Right lobe of liver (tissue), 6 donors: ENCODE measurements at regions not wholly inside any gene's neighbourhood (a gene's known extent, or its start where the extent isn't known, plus 50 kb on each side); places are given as distances from the start of the nearest gene placed in this dataset.

Experiments used
- ATAC-seq, 4 donors: fragments of 200-7000 bp; cut with Tn5 transposase; one replicate each; pipeline ENCODE4 v1.9.1; 2020; ENCODE audit warnings: mild to moderate bottlenecking in 4 of 4, moderate library complexity in 4 of 4
- DNase-seq, 3 donors: peaks; one replicate each; pipeline ENCODE4 v3.0.0-alpha.2; 2020
- H3K27ac ChIP-seq, 3 donors: fragments of 200-600 bp; one replicate each; pipeline ENCODE4 v1.8.0; 2022
- H3K27me3 ChIP-seq, 2 donors: fragments of 200-600 bp; one replicate each; pipeline ENCODE4 v1.8.0; 2022
- H3K36me3 ChIP-seq, 4 donors: fragments of 200-600 bp; sonication (generic) in 1 of 4; one replicate each; pipeline versions ENCODE4 v1.5.1 to v1.8.0; 2017 to 2022; ENCODE audit warnings: control low read depth in 1 of 4
- H3K4me1 ChIP-seq, 4 donors: fragments of 200-600 bp; sonication (generic) in 1 of 4; one replicate each; pipeline versions ENCODE4 v1.5.1 to v1.8.0; 2017 to 2022; ENCODE audit warnings: control low read depth in 1 of 4
- H3K4me3 ChIP-seq, 3 donors: fragments of 200-600 bp; one replicate each; pipeline ENCODE4 v1.8.0; 2022
- H3K9me3 ChIP-seq, 4 donors: fragments of 200-600 bp; sonication (generic) in 1 of 4; one replicate each; pipeline versions ENCODE4 v1.5.1 to v1.8.0; 2017 to 2022; ENCODE audit warnings: control low read depth in 1 of 4
- POLR2A ChIP-seq: fragments of 450-650 bp; IDR thresholded peaks from one replicate; pipeline ENCODE4 v1.6.1; 2017; ENCODE audit warnings: antibody characterized with exemption, mild to moderate bottlenecking
- WGBS: methylation state at CpG from one replicate; pipeline ENCODE4 v1.1.6; 2018; ENCODE audit warnings: low coverage, low lambda C conversion rate; ENCODE audit not compliant: insufficient coverage; ENCODE audit errors: missing lambda C conversion rate; 5-methylcytosine and 5-hydroxymethylcytosine counted together
- intact Hi-C, 2 donors: fragments of 100-400 bp; cut with DNase I; formaldehyde crosslinking; loops; one replicate each; pipeline versions ENCODE4 v1.11.2 to v1.14.1; 2022
- TF ChIP-seq, protein P1 (sequence below), 4 donors: fragments of 200-600 bp in 3 of 4; fragments of 450-650 bp in 1 of 4; IDR thresholded peaks; one replicate each; pipeline versions ENCODE4 v1.5.1 to v1.8.0; 2016 to 2022; ENCODE audit warnings: antibody characterized with exemption in 4 of 4, mild to moderate bottlenecking in 2 of 4
- donor health status: DM: no; HTN: yes; CAD: no.
- donor health status: DM: no; HTN: no; CAD: no.
- donor health status: DM: no; HTN: no; CAD: no.
- donor health status: DM: no; HTN: yes; CAD: no.
- donor health status: DM: no; HTN: yes; CAD: no.

DNA sequence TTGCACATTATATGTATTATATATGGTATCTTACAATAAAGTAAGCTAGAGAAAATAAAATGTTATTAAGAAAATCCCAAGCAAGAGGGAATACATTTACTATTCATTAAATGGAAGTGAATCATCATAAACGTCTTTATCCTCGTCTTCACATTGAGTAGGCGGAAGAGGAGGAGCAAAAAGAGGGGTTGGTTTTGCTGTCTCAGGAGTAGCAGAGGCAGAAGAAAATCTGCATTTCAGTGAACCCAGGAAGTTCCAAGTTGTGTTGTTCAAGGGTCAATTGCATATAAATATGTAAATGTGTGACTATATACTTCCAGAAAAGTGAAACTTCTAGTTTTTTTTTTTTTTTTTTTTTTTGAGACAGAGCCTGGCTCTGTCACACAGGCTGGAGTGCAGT lies 301.4 kb downstream of the TMA16 start:
- 63% methylated on average over 3 of the region's 3 CpGs for WGBS
- DNase-seq (no peak), ATAC-seq (no peak)
- Histone ChIP-seq H3K4me1 (no peaks in the 10 kb centered on the region), H3K9me3 (no peaks in the 10 kb centered on the region), H3K36me3 (no peaks in the 10 kb centered on the region), H3K27me3 (no peaks in the 10 kb centered on the region), H3K27ac (no peak overlapping the region), H3K4me3 (no peak overlapping the region)
- intact Hi-C loops = no loop called here
- TF ChIP-seq, protein P1, sequence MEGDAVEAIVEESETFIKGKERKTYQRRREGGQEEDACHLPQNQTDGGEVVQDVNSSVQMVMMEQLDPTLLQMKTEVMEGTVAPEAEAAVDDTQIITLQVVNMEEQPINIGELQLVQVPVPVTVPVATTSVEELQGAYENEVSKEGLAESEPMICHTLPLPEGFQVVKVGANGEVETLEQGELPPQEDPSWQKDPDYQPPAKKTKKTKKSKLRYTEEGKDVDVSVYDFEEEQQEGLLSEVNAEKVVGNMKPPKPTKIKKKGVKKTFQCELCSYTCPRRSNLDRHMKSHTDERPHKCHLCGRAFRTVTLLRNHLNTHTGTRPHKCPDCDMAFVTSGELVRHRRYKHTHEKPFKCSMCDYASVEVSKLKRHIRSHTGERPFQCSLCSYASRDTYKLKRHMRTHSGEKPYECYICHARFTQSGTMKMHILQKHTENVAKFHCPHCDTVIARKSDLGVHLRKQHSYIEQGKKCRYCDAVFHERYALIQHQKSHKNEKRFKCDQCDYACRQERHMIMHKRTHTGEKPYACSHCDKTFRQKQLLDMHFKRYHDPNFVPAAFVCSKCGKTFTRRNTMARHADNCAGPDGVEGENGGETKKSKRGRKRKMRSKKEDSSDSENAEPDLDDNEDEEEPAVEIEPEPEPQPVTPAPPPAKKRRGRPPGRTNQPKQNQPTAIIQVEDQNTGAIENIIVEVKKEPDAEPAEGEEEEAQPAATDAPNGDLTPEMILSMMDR (IDR thresholded peaks at IDR 0.05) = no peak
- TF ChIP-seq POLR2A = no peak

DNA sequence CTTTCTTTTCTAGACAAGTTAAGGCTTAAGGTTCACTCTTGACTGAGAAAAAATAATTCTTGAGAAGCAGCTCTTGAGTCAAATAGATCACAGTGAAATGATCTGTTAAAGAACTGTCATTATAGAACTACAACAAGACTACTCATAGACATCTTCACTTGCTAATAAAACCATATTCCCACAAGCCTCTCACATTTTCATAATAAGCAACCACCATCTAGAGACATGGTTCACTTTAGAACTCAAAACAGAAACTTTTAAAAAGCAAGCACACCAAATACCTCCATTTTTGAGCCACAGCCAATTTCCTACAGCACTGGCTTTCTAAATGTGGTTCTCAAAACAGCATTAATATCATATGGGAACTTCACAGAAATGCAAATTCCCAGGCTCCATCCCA lies 309.5 kb downstream of the TMA16 start:
- intact Hi-C loops = no loop called here
- H3K4me1 ChIP-seq = no peaks in the 10 kb centered on the region
- no peak for DNase-seq
- H3K27ac ChIP-seq = no peak overlapping the region
- no peaks in the 10 kb centered on the region for H3K27me3 ChIP-seq
- TF ChIP-seq, protein P1 (IDR thresholded peaks at IDR 0.05) = no peak
- no peak for TF ChIP-seq POLR2A
- H3K9me3 ChIP-seq = no peaks in the 10 kb centered on the region
- no peaks in the 10 kb centered on the region for H3K36me3 ChIP-seq
- ATAC-seq = no peak
- no peak overlapping the region for H3K4me3 ChIP-seq

DNA sequence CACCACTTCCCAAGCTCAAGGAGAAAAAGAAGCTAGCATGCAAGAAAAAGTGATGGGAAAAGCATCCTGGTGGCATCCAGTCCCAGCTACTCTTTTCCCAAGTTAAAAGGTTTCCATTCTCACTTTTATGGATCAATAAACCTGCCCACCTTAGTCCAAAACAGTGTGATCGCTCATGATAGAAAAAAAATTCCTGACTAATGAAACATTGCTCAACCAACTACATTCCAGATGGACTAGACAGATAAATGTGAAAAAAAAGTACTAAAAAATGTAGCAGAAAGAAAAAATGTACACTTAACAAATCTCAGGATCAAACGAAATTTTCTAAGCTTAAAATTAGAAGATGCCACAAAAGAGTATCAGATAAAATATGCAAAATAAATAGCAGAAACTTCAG lies 312.2 kb downstream of the TMA16 start:
- intact Hi-C loops = no loop called here
- no peak for DNase-seq
- no peaks in the 10 kb centered on the region for H3K9me3 ChIP-seq
- H3K36me3 ChIP-seq = no peaks in the 10 kb centered on the region
- H3K4me3 ChIP-seq = no peak overlapping the region
- no peak overlapping the region for H3K27ac ChIP-seq
- no peaks in the 10 kb centered on the region for H3K27me3 ChIP-seq
- H3K4me1 ChIP-seq = no peaks in the 10 kb centered on the region
- ATAC-seq = no peak
- 31% methylated on average over 2 of the region's 2 CpGs for WGBS
- no peak for TF ChIP-seq POLR2A
- TF ChIP-seq, protein P1 (IDR thresholded peaks at IDR 0.05) = no peak

DNA sequence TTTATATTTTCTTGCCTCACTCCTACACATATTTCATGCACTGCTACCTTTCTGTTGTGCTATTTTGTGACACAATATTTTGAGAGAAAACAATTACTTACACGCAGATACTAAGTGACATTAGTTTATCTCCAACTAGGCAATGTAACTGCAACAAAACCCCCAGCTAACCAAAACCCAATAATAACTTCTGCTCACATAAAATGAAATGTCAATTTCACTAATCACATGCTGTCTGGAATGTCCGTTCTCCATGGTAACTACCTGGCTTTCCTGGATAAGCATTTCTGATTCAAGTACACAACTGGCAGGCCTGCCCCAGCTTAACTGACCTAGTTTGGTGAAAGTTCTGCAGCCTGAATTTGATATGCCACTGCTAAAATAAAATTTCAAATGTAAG lies 313.5 kb downstream of the TMA16 start:
- H3K9me3 ChIP-seq = no peaks in the 10 kb centered on the region
- ATAC-seq (no peak), DNase-seq (no peak)
- H3K4me3 ChIP-seq = no peak overlapping the region
- no peaks in the 10 kb centered on the region for H3K4me1 ChIP-seq
- no peaks in the 10 kb centered on the region for H3K36me3 ChIP-seq
- 48% methylated on average over 2 of the region's 2 CpGs for WGBS
- TF ChIP-seq, protein P1 (IDR thresholded peaks at IDR 0.05) = no peak
- TF ChIP-seq POLR2A = no peak
- no peaks in the 10 kb centered on the region for H3K27me3 ChIP-seq
- intact Hi-C loops = no loop called here
- H3K27ac ChIP-seq = no peak overlapping the region

DNA sequence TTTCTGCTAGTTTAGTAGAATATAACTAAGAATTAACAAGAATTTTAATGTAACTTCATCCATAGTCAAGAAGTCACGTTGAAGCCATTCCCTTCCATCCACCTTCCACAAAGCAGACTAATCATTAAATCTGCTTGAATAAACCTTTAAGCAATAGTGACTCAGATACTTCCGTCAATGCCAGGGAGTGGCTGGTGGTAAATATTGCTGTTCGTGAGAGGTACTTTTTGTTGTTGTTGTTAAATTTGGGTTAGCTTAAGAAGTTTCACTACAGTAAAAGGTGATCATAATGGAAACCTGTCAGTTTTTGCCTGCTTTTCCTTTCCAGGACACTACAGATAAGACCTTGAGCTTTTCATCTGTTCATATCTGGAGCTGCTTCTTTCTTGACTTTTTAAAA lies 316.3 kb downstream of the TMA16 start:
- Histone ChIP-seq H3K36me3 (no peaks in the 10 kb centered on the region), H3K27me3 (no peaks in the 10 kb centered on the region), H3K27ac (no peak overlapping the region), H3K9me3 (peaks cover 0 to 4% (median 0%) of the 10 kb centered on the region in 4 donors), H3K4me3 (no peak overlapping the region), H3K4me1 (no peaks in the 10 kb centered on the region)
- ATAC-seq = no peak
- WGBS = 31% methylated on average over 3 of the region's 3 CpGs
- TF ChIP-seq, protein P1 (IDR thresholded peaks at IDR 0.05) = no peak
- no peak for TF ChIP-seq POLR2A
- intact Hi-C loops = no loop called here
- no peak for DNase-seq
